Erythroblast (primary cell): ENCODE measurements at regions not wholly inside any gene's neighbourhood (a gene's known extent, or its start where the extent isn't known, plus 50 kb on each side); places are given as distances from the start of the nearest gene placed in this dataset.

Experiments used
- GATA1 ChIP-seq: IDR thresholded peaks from 2 replicates; pipeline ENCODE4 v1.6.1; 2011; ENCODE audit warnings: low read depth, mild to moderate bottlenecking, control low read depth, low read length, moderate library complexity
- POLR2A ChIP-seq: IDR thresholded peaks from 2 replicates; pipeline ENCODE4 v1.6.1; 2011; ENCODE audit warnings: mild to moderate bottlenecking, low read length

DNA sequence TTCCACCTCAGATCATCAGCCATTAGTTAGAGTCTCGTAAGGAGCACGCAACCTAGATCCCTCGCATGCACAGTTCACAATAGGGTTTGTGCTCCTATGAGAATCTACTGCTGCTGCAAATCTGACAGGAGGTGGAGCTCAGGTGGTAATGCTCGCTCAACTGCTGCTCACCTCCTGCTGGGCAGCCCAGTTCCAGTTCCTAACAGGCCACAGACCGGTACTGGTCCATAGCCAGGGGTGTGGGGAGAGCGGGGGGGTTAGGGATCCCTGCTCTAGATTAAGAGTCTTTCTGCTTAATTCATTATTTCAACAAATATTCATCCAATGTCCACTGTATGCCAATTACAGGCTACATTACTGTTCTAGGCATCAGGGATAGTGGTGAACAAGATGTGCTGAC lies 170.4 kb upstream of the KBTBD8 start:
- TF ChIP-seq POLR2A (no peak), GATA1 (no peak)
